ENCODE measurements at regions not wholly inside any gene's neighbourhood (a gene's known extent, or its start where the extent isn't known, plus 50 kb on each side); places are given as distances from the start of the nearest gene placed in this dataset.
"Not testable (repeated sequence)": the region's sequence is repeated elsewhere in the genome, so short reads cannot be mapped to it uniquely, and the experiment has no call there.

DNA sequence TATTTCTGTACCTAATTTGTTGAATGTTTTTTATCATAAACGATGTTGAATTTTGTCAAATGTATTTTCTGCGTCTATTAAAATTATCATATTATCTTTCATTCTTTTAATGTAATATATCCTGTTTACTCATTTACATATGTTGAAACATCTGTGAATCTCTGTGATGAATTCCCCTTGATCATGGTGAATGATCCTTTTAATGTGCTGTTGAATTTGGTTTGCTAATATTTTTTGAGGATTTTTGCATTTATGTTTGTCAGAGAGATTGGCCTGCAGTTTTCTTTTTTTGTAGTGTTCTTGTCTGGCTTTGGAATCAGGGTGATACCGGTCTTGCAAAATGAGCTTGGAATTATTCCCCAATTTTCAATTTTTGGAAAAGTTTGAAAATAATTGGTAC lies 569.3 kb upstream of the CCDC179 start:
- no peak for TF ChIP-seq CTCF (IDR thresholded peaks at IDR 0.05; ENCODE audit: insufficient read depth, low read length)
- DNase-seq (ENCODE audit: low read depth): no peak
- H3K4me3 ChIP-seq (ENCODE audit: low read depth, low read length): no peak overlapping the region

GRCh38 chr11:23453522-23453921 lies 593.2 kb upstream of the CCDC179 start:
- H3K4me3 ChIP-seq (ENCODE audit: low read depth, low read length): no peak overlapping the region
- TF ChIP-seq CTCF (IDR thresholded peaks at IDR 0.05; ENCODE audit: insufficient read depth, low read length): no peak
- DNase-seq (ENCODE audit: low read depth): no peak

DNA sequence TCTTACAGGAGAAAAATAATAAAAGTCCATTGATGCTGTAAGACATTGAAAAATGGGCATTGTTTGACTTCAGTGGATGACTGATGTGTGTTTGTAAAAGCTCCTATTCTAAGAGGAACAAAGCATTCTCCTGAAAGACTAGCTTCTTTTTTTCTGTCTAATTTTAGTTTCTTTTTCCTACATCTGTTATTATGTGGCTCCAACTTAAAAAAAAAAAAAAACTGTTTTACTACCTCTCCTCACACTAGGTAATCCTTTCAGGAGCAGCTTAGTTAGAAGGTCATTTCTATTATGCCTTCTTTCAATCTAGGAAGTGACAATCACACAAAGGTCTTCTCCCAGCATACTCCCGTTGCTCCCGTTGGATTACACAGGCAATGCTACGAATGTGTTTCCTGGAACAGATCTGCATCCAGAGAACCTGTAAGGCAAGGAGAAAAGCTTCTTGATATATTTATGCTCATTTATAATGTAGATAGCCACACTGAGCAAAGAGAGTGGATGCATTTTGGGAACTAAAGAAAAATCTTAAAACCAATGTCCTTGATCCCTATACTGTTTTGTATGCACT lies 595.1 kb upstream of the CCDC179 start:
- no peak for TF ChIP-seq CTCF (IDR thresholded peaks at IDR 0.05; ENCODE audit: insufficient read depth, low read length)
- no peak for DNase-seq (ENCODE audit: low read depth)

GRCh38 chr11:23457641-23458040 lies 597.4 kb upstream of the CCDC179 start:
- no peak overlapping the region for H3K4me3 ChIP-seq (ENCODE audit: low read depth, low read length)
- no peak for DNase-seq (ENCODE audit: low read depth)
- no peak for TF ChIP-seq CTCF (IDR thresholded peaks at IDR 0.05; ENCODE audit: insufficient read depth, low read length)

More for the DNA sequence above, 595.1 kb upstream of the CCDC179 start:
- no peak overlapping the region for H3K4me3 ChIP-seq (ENCODE audit: low read depth, low read length)

- H3K4me3 ChIP-seq (ENCODE audit: low read depth, low read length): no peak overlapping the region
- TF ChIP-seq CTCF (IDR thresholded peaks at IDR 0.05; ENCODE audit: insufficient read depth, low read length): no peak
- no peak for DNase-seq (ENCODE audit: low read depth)
These were observed 611.6 kb upstream of the CCDC179 start for GRCh38 chr11:23471878-23472277.

DNA sequence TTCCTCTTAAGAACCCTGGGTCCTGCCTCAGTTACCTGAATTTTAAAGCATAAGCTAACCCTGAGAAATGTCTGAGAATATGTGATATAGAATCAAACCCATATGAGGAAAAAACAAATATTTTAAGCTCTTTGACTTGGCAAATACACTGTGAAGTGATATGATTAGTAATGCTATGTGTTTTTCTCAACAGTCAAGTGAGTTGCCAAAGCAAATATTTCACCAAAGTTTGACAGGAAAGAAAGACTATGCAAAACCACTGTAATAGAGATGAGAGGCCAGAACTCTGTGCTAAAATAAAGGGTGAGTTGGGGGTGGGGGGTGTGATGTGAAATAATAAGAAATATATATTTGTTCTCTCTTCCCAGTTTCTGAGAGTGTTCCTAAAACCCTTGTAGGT lies 613.5 kb upstream of the CCDC179 start:
- H3K4me3 ChIP-seq (ENCODE audit: low read depth, low read length): no peak overlapping the region
- DNase-seq (ENCODE audit: low read depth): no peak
- TF ChIP-seq CTCF (IDR thresholded peaks at IDR 0.05; ENCODE audit: insufficient read depth, low read length): no peak

DNA sequence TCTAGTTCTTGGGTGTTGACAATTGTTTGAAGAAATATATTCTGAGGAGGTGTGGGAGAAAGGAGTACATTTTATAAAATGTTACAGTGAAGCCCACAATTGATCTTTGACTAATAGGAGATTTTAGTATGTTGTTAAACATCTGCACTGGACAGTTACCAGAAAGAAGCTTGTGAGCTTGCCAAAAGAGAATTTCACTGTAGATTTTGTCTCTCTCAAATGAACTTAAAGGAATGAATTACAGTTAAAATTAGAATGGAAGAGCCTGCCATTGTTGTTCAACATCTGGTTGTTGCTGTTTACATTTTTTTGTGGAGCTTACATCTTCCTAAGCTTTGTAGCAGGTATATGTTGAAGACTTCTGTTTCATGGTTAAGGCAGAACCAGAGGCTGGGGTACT lies 620.5 kb upstream of the CCDC179 start:
- TF ChIP-seq CTCF (IDR thresholded peaks at IDR 0.05; ENCODE audit: insufficient read depth, low read length): no peak
- DNase-seq (ENCODE audit: low read depth): no peak
- no peak overlapping the region for H3K4me3 ChIP-seq (ENCODE audit: low read depth, low read length)

DNA sequence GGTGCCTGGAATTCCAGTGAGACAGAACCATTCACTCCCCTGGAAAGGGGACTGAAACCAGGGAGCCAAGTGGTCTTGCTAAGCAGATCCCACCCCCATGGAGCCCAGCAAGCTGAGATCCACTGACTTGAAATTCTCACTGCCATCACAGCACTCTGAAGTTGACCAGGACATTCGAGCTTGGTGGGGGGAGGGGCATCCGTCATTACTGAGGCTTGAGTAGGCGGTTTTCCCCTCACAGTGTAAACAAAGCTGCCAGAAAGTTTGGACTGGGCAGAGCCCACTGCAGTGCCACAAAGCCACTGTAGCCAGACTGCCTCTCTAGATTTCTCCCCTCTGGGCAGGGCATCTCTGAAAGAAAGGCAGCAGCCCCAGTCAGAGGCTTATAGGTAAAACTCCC lies 623.9 kb upstream of the CCDC179 start:
- H3K4me3 ChIP-seq (ENCODE audit: low read depth, low read length); DNase-seq (ENCODE audit: low read depth): not testable (repeated sequence)

DNA sequence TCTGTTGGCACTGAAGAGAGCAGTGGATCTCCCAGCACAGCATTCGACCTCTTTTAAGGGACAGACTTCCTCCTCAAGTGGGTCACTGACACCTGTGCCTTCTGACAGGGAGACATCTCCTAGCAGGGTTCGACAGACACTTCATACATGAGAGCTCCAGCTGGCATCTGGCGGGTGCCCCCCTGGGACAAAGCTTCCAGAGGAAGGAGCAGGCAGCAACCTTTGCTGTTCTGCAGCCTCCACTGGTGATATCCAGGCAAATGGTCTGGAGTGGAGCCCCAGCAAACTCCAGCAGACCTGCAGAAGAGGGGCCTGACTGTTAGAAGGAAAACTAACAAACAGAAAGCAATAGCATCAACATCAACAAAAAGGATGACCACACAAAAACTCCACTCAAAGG lies 624.3 kb upstream of the CCDC179 start:
- H3K4me3 ChIP-seq (ENCODE audit: low read depth, low read length): not testable (repeated sequence)

More for the DNA sequence above, 624.3 kb upstream of the CCDC179 start:
- not testable (repeated sequence) for DNase-seq (ENCODE audit: low read depth)

Measured in fibroblast of the aortic adventitia (primary cell).